Psoas muscle (tissue), 7 donors: ENCODE measurements at regions not wholly inside any gene's neighbourhood (a gene's known extent, or its start where the extent isn't known, plus 50 kb on each side); places are given as distances from the start of the nearest gene placed in this dataset.

Experiments used
- ATAC-seq, 4 donors: fragments of 200-7000 bp; cut with Tn5 transposase; one replicate each; pipeline ENCODE4 v1.9.1; 2020; ENCODE audit warnings: moderate library complexity in 3 of 4, mild to moderate bottlenecking in 2 of 4
- DNase-seq, 2 donors: peaks; one replicate each; pipeline ENCODE4 v3.0.0-alpha.2; 2020
- H3K27ac ChIP-seq: fragments of 200-600 bp; one replicate; pipeline ENCODE4 v1.8.0; 2022
- H3K27me3 ChIP-seq, 3 donors: fragments of 200-600 bp in 1 of 3; one replicate each; pipeline versions ENCODE4 v1.6.1 to v1.8.0; 2013 to 2022; ENCODE audit warnings: low read length in 2 of 3, mild to moderate bottlenecking in 2 of 3, moderate library complexity in 1 of 3; ENCODE audit not compliant: insufficient read depth in 3 of 3
- H3K36me3 ChIP-seq, 2 donors: fragments of 200-600 bp in 1 of 2; one replicate each; pipeline versions ENCODE4 v1.6.1 to v1.8.0; 2013 to 2022; ENCODE audit warnings: low read depth in 1 of 2, mild to moderate bottlenecking in 1 of 2, moderate library complexity in 1 of 2; ENCODE audit not compliant: insufficient read depth in 1 of 2
- H3K4me1 ChIP-seq: fragments of 200-600 bp; one replicate; pipeline ENCODE4 v1.8.0; 2022
- H3K4me3 ChIP-seq: fragments of 200-600 bp; one replicate; pipeline ENCODE4 v1.8.0; 2022; ENCODE audit warnings: mild to moderate bottlenecking
- H3K9me3 ChIP-seq: fragments of 200-600 bp; one replicate; pipeline ENCODE4 v1.8.0; 2022
- WGBS, 3 donors: extraction: QIAGEN DNeasy Blood & Tissue Kit; methylation state at CpG; one replicate each; pipeline versions ENCODE4 v1.1.6 to v1.1.7; 2013; 5-methylcytosine and 5-hydroxymethylcytosine counted together
- intact Hi-C, 2 donors: fragments of 100-400 bp; cut with DNase I; formaldehyde crosslinking; loops; one replicate each; pipeline versions ENCODE4 v1.11.0 to v1.14.2; 2022
- TF ChIP-seq, protein P1 (sequence below): fragments of 200-600 bp; IDR thresholded peaks from one replicate; pipeline ENCODE4 v1.8.0; 2022; ENCODE audit warnings: antibody characterized with exemption
- donor health status: healthy with polysubstance abuse.
- donor health status: DM: no; HTN: no; CAD: no; lungs with moderate emphysema.
- donor health status: Bipolar disorder and iron deficiency.
- donor health status: healthy.
- donor health status: DM: yes; HTN: yes; CAD: no.
- donor health status: DM: no; HTN: no; CAD: no.
- donor health status: DM: yes; HTN: yes; CAD: no.

GRCh38 chr7:131110297-131111080, 217.2 kb upstream of the MKLN1 start:
- peak overlapping the region; percentile 96 for H3K27ac ChIP-seq
- DNase-seq (no peak), ATAC-seq (peak; percentile 8 to 18 (median 14))
- peaks cover 0 to 5% of the 10 kb centered on the region in 2 donors for H3K36me3 ChIP-seq
- intact Hi-C loops: loop anchor here (2.0 to 5.0 kb wide), 4 partner anchors 37 to 220 kb away; no protein-coding TSS in a partner anchor
- no peaks in the 10 kb centered on the region for H3K27me3 ChIP-seq
- WGBS, 3 donors: 5 to 7% (median 5%) methylated on average over 12 of the region's 12 CpGs
- H3K4me3 ChIP-seq: peak overlapping the region; percentile 98
- H3K9me3 ChIP-seq: no peaks in the 10 kb centered on the region
- TF ChIP-seq, protein P1, sequence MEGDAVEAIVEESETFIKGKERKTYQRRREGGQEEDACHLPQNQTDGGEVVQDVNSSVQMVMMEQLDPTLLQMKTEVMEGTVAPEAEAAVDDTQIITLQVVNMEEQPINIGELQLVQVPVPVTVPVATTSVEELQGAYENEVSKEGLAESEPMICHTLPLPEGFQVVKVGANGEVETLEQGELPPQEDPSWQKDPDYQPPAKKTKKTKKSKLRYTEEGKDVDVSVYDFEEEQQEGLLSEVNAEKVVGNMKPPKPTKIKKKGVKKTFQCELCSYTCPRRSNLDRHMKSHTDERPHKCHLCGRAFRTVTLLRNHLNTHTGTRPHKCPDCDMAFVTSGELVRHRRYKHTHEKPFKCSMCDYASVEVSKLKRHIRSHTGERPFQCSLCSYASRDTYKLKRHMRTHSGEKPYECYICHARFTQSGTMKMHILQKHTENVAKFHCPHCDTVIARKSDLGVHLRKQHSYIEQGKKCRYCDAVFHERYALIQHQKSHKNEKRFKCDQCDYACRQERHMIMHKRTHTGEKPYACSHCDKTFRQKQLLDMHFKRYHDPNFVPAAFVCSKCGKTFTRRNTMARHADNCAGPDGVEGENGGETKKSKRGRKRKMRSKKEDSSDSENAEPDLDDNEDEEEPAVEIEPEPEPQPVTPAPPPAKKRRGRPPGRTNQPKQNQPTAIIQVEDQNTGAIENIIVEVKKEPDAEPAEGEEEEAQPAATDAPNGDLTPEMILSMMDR: no peak
- peaks cover 17% of the 10 kb centered on the region for H3K4me1 ChIP-seq

DNA sequence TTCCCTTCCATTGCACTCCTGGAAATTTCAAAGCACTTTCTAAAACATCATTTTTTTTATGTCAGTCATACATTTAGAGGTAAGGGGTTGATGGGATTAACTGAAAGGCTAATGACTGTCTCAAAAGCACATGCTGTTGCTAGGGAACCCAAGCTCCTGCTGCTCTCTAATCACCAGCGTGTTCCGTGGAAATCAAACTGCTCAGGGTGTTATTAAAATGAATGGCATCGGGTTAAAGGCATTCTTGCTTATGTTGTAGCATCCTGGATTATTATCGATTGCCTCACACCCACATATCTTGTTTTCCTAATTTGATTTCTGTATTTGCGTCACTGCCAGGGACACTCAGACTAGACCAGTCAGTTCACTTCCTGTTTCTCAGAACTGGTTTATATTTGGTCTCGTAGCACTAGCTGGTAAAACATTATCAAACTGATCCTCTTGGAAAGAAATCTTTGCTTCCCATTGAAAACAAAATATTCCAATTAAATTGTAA, 216.5 kb upstream of the MKLN1 start:
- peak overlapping the region; percentile 96 for H3K27ac ChIP-seq
- TF ChIP-seq, protein P1: no peak
- H3K36me3 ChIP-seq: peaks cover 0 to 5% of the 10 kb centered on the region in 2 donors
- H3K4me3 ChIP-seq: peak overlapping the region; percentile 98
- H3K9me3 ChIP-seq: no peaks in the 10 kb centered on the region
- DNase-seq: no peak
- intact Hi-C loops: loop anchor here (2.0 to 5.0 kb wide), 4 partner anchors 36 to 220 kb away; no protein-coding TSS in a partner anchor
- no peaks in the 10 kb centered on the region for H3K27me3 ChIP-seq
- peaks cover 17% of the 10 kb centered on the region for H3K4me1 ChIP-seq
- peak; percentile 4 to 23 (median 7) for ATAC-seq
- WGBS, 3 donors: 0 to 11% (median 1%) methylated on average over 6 of the region's 6 CpGs

DNA sequence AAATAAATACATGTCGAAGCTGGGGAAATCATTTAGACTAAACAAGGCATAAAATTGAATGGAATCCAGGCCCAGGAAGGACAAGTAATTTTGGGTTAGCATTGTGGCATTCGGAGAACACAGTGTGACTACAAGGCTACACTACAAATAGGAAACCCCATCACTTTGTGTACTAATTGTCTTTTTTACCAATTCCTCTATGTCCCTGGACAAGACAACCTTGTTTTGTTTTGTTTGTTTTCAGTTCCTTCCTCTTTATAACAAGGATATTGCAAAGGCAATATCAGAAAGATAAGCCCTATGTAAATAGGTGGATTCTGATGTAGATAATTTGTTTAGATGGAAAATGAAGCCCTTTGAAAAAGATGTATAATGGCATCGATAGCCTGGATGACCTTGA, 215.9 kb upstream of the MKLN1 start:
- H3K27ac ChIP-seq: peak overlapping the region; percentile 96
- peaks cover 17% of the 10 kb centered on the region for H3K4me1 ChIP-seq
- intact Hi-C loops: loop anchor here (2.0 to 5.0 kb wide), 4 partner anchors 36 to 219 kb away; no protein-coding TSS in a partner anchor
- TF ChIP-seq, protein P1: no peak
- no peak for ATAC-seq
- peaks cover 0 to 5% of the 10 kb centered on the region in 2 donors for H3K36me3 ChIP-seq
- H3K4me3 ChIP-seq: peak overlapping the region; percentile 98
- WGBS, 3 donors: 50 to 78% (median 57%) methylated on average over 3 of the region's 3 CpGs
- DNase-seq: no peak
- no peaks in the 10 kb centered on the region for H3K27me3 ChIP-seq
- no peaks in the 10 kb centered on the region for H3K9me3 ChIP-seq

DNA sequence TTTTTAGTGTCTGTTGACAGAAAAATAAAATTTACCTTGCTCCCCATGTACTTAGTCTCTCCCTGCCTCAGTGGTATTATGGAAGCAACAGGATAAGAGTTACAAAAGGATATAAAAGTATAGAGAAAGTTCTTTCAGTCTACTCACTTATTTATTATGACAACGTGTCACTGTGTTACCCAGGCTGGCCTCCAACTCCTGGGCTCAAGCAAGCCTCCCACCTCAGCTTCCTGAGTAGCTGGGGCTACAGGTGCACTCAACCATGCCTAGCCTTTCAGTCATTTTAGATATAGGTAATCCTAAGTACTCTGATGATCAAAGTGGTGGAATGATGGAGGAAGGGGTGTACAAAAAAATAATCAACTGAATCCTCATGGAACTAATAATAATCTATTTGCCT, 215.2 kb upstream of the MKLN1 start:
- DNase-seq: no peak
- TF ChIP-seq, protein P1: no peak
- H3K27me3 ChIP-seq: no peaks in the 10 kb centered on the region
- WGBS, 3 donors: 63 to 91% (median 70%) methylated on average over 1 of the region's 1 CpG
- H3K36me3 ChIP-seq: peaks cover 0 to 3% of the 10 kb centered on the region in 2 donors
- no peak for ATAC-seq
- no peak overlapping the region for H3K27ac ChIP-seq
- peaks cover 17% of the 10 kb centered on the region for H3K4me1 ChIP-seq
- intact Hi-C loops: loop anchor here (5.0 kb wide), 3 partner anchors 35 to 135 kb away; no protein-coding TSS in a partner anchor
- H3K4me3 ChIP-seq: no peak overlapping the region
- H3K9me3 ChIP-seq: no peaks in the 10 kb centered on the region
